SU-DHL-6 (cell line): ENCODE measurements at regions not wholly inside any gene's neighbourhood (a gene's known extent, or its start where the extent isn't known, plus 50 kb on each side); places are given as distances from the start of the nearest gene placed in this dataset.

Experiments used
- H2AFZ ChIP-seq: fragments of 200-600 bp; sonication (generic); 2 replicates; pipeline ENCODE4 v1.6.1; 2014; ENCODE audit warnings: low read depth, mild to moderate bottlenecking, moderate library complexity, mixed read lengths, antibody characterized with exemption, low read length; ENCODE audit not compliant: severe bottlenecking
- H3F3A ChIP-seq: fragments of 200-600 bp; shearing (Covaris generic); 2 replicates; pipeline ENCODE4 v1.6.0; 2016; ENCODE audit warnings: antibody characterized with exemption, mild to moderate bottlenecking; ENCODE audit not compliant: insufficient read depth
- H3K27ac ChIP-seq: fragments of 200-600 bp; sonication (generic); 2 replicates; pipeline ENCODE4 v1.5.1; 2016; ENCODE audit warnings: low read depth, mild to moderate bottlenecking, low read length, moderate library complexity, mixed read lengths
- H3K27me3 ChIP-seq: fragments of 200-600 bp; sonication (generic), shearing (Covaris generic); 2 replicates; pipeline ENCODE4 v1.6.0; 2014; ENCODE audit warnings: mild to moderate bottlenecking, low read length
- H3K36me3 ChIP-seq: fragments of 200-600 bp; sonication (generic); 2 replicates; pipeline ENCODE4 v1.6.1; 2014; ENCODE audit warnings: mild to moderate bottlenecking, low read length, mixed read lengths
- H3K4me2 ChIP-seq: fragments of 300-600, 200-600 bp; shearing (Covaris generic), sonication (generic); 2 replicates; pipeline ENCODE4 v1.6.0; 2014; ENCODE audit warnings: low read length, low read depth, mild to moderate bottlenecking; ENCODE audit not compliant: poor library complexity, severe bottlenecking
- H3K4me3 ChIP-seq: fragments of 200-600 bp; sonication (generic); 2 replicates; pipeline ENCODE4 v1.5.1; 2014; ENCODE audit warnings: antibody characterized with exemption, low read length, mild to moderate bottlenecking, mixed read lengths; ENCODE audit not compliant: insufficient read depth, poor library complexity, severe bottlenecking
- H3K79me2 ChIP-seq: fragments of 200-600 bp; sonication (generic); 2 replicates; pipeline ENCODE4 v1.6.1; 2014; ENCODE audit warnings: mild to moderate bottlenecking, low read length, moderate library complexity; ENCODE audit not compliant: insufficient read depth
- H3K9ac ChIP-seq: fragments of 200-600 bp; sonication (generic); 2 replicates; pipeline ENCODE4 v1.7.0; 2014; ENCODE audit warnings: mild to moderate bottlenecking, low read length
- H3K9me2 ChIP-seq: fragments of 200-600 bp; sonication (generic); replicated peaks from 2 replicates; pipeline ENCODE4 v1.6.1; 2014; ENCODE audit warnings: low read length; ENCODE audit not compliant: insufficient read depth
- H3K9me3 ChIP-seq: fragments of 200-600 bp; sonication (generic); 2 replicates; pipeline ENCODE4 v1.6.1; 2014; ENCODE audit warnings: low read length, mixed read lengths; ENCODE audit not compliant: insufficient read depth
- H4K20me1 ChIP-seq: fragments of 200-600 bp; sonication (generic); 2 replicates; pipeline ENCODE4 v1.6.1; 2014; ENCODE audit warnings: low read depth, mild to moderate bottlenecking, antibody characterized with exemption, low read length, moderate library complexity, mixed read lengths
- CTCF ChIP-seq: fragments of 200-600 bp; sonication (generic); IDR thresholded peaks from one replicate; pipeline ENCODE4 v1.5.1; 2017; ENCODE audit warnings: antibody characterized with exemption, mild to moderate bottlenecking, low read length, moderate library complexity; ENCODE audit not compliant: insufficient read depth, poor library complexity, severe bottlenecking
- EZH2phosphoT487 ChIP-seq: fragments of 200-600 bp; sonication (generic), shearing (Covaris generic); conservative IDR thresholded peaks from 2 replicates; pipeline ENCODE4 v1.6.1; 2018; ENCODE audit warnings: mild to moderate bottlenecking, antibody characterized with exemption, low read length, moderate library complexity, mixed read lengths

- no peaks in the 10 kb centered on the region for H3K79me2 ChIP-seq
- H3K4me3 ChIP-seq = no peak overlapping the region
- no peaks in the 10 kb centered on the region for H3K9me2 ChIP-seq
- no peaks in the 10 kb centered on the region for H3K9me3 ChIP-seq
- H3K27ac ChIP-seq = no peak overlapping the region
- H3K36me3 ChIP-seq = no peaks in the 10 kb centered on the region
- H3K4me2 ChIP-seq = no peak overlapping the region
- TF ChIP-seq CTCF (no peak), EZH2phosphoT487 (no peak)
- H3F3A ChIP-seq = no peaks in the 10 kb centered on the region
- no peak overlapping the region for H3K9ac ChIP-seq
- no peaks in the 10 kb centered on the region for H3K27me3 ChIP-seq
- H4K20me1 ChIP-seq = no peaks in the 10 kb centered on the region
- no peak overlapping the region for H2AFZ ChIP-seq
Measured at GRCh38 chr2:126518196-126518595, 137.8 kb upstream of the GYPC start.

- H2AFZ ChIP-seq = no peak overlapping the region
- H3K27ac ChIP-seq = no peak overlapping the region
- H3K27me3 ChIP-seq = no peaks in the 10 kb centered on the region
- H3K9me2 ChIP-seq = no peaks in the 10 kb centered on the region
- H3K36me3 ChIP-seq = no peaks in the 10 kb centered on the region
- H3K79me2 ChIP-seq = no peaks in the 10 kb centered on the region
- no peak overlapping the region for H3K4me3 ChIP-seq
- H3K4me2 ChIP-seq = no peak overlapping the region
- TF ChIP-seq EZH2phosphoT487 (no peak), CTCF (peak; percentile 27)
- H3K9me3 ChIP-seq = no peaks in the 10 kb centered on the region
- H3F3A ChIP-seq = no peaks in the 10 kb centered on the region
- no peaks in the 10 kb centered on the region for H4K20me1 ChIP-seq
- H3K9ac ChIP-seq = no peak overlapping the region
Measured at GRCh38 chr2:126527836-126528490, 128.0 kb upstream of the GYPC start.

- Histone ChIP-seq H3K9me3 (no peaks in the 10 kb centered on the region), H3F3A (no peaks in the 10 kb centered on the region), H3K27ac (no peak overlapping the region), H3K79me2 (no peaks in the 10 kb centered on the region), H3K4me3 (no peak overlapping the region), H4K20me1 (no peaks in the 10 kb centered on the region), H3K9ac (no peak overlapping the region), H2AFZ (no peak overlapping the region), H3K27me3 (no peaks in the 10 kb centered on the region), H3K9me2 (no peaks in the 10 kb centered on the region), H3K4me2 (no peak overlapping the region), H3K36me3 (no peaks in the 10 kb centered on the region)
- TF ChIP-seq EZH2phosphoT487 (no peak), CTCF (no peak)
Measured at GRCh38 chr2:126531029-126531428, 124.9 kb upstream of the GYPC start.

- no peak overlapping the region for H3K4me3 ChIP-seq
- no peaks in the 10 kb centered on the region for H4K20me1 ChIP-seq
- no peaks in the 10 kb centered on the region for H3K36me3 ChIP-seq
- H3K27me3 ChIP-seq = no peaks in the 10 kb centered on the region
- no peak overlapping the region for H3K27ac ChIP-seq
- no peaks in the 10 kb centered on the region for H3K79me2 ChIP-seq
- no peaks in the 10 kb centered on the region for H3K9me3 ChIP-seq
- no peak overlapping the region for H2AFZ ChIP-seq
- no peaks in the 10 kb centered on the region for H3K9me2 ChIP-seq
- H3F3A ChIP-seq = no peaks in the 10 kb centered on the region
- no peak overlapping the region for H3K4me2 ChIP-seq
- no peak for TF ChIP-seq EZH2phosphoT487
- TF ChIP-seq CTCF = no peak
- no peak overlapping the region for H3K9ac ChIP-seq
Measured at GRCh38 chr2:126534478-126534877, 121.5 kb upstream of the GYPC start.
